GM21723 (cell line): ENCODE measurements at regions not wholly inside any gene's neighbourhood (a gene's known extent, or its start where the extent isn't known, plus 50 kb on each side); places are given as distances from the start of the nearest gene placed in this dataset.

Source experiments
- ATAC-seq: cut with Tn5 transposase; IDR thresholded peaks from one replicate; pipeline ENCODE4 v1.9.1; 2021; ENCODE audit warnings: mild to moderate bottlenecking, moderate library complexity; ENCODE audit not compliant: unreplicated experiment

GRCh38 chr7:39883812-39884390 is 66.2 kb upstream of the CDK13 start:
- ATAC-seq = no peak

GRCh38 chr7:39888171-39888853 is 61.7 kb upstream of the CDK13 start:
- no peak for ATAC-seq

- no peak for ATAC-seq
These were observed 59.6 kb upstream of the CDK13 start for GRCh38 chr7:39890411-39890810.

GRCh38 chr7:39891894-39892293 is 58.2 kb upstream of the CDK13 start:
- ATAC-seq = no peak

GRCh38 chr7:39892361-39892760 is 57.7 kb upstream of the CDK13 start:
- ATAC-seq = no peak

GRCh38 chr7:39894904-39895303 is 55.2 kb upstream of the CDK13 start:
- ATAC-seq = no peak

GRCh38 chr7:39896840-39897239 is 53.2 kb upstream of the CDK13 start:
- ATAC-seq = no peak

- ATAC-seq = no peak
These were observed 51.2 kb upstream of the CDK13 start for GRCh38 chr7:39898867-39899266.
